ENCODE measurements at regions not wholly inside any gene's neighbourhood (a gene's known extent, or its start where the extent isn't known, plus 50 kb on each side); places are given as distances from the start of the nearest gene placed in this dataset.

DNA sequence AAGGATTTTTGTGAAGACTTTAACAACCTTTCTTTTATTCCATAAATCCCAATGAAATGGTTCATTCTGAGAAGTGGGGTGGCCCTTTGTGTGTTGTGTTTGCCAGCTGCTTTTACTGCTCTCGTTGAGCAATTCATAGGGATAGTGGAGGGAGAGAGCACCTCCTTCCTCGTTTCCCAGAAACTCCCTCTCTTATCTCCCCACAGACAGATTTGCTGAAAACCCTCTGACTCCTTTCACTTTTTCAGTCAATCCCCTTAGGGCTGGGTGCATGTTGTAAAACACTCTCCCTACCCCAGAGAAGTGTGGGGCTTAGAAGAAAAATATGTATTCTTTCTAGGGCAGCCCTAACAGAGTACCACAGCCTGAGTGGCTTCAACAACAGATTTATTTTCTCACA, 557.2 kb upstream of the RGMA start:
- no peak for DNase-seq (ENCODE audit: low spot score)

DNA sequence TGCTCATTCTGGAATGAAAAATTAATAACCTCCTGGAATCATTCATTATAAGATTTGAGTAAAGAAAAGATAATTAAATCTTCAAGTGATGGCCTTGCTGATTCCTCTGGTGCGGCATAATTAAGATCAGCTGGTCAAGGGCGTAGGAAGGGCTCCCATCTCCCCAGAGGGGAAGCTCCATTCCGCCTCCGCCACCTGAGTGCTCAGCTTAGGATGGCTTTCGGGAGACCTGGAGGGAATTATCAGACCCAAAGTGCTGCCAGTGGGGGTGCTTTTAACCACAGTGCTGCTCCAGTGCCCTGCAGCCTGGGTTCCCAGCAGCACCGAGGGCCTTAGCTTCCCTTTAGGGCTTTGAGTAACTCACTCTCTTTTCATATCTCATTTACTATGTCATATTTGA, 556.6 kb upstream of the RGMA start:
- no peak for DNase-seq (ENCODE audit: low spot score)

DNA sequence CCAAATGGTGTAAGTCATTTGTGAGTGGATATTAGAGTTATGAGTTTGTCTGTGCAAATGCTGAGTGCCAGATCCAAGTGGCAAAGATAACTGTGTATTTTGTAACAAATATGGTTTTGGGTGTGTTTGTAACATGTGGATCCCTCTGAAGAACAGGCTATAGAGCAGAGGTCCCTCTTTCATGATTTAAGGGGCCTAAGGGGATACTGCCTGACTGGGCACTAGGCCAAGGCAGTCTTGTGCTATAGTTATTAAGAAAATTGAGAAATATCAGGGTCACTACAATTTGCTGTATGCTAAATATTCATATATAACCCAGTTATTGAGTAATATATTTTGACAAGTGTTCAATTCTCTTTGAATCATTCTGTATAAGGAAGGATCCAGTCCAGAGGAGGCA, 555.6 kb upstream of the RGMA start:
- no peak for DNase-seq (ENCODE audit: low spot score)

DNA sequence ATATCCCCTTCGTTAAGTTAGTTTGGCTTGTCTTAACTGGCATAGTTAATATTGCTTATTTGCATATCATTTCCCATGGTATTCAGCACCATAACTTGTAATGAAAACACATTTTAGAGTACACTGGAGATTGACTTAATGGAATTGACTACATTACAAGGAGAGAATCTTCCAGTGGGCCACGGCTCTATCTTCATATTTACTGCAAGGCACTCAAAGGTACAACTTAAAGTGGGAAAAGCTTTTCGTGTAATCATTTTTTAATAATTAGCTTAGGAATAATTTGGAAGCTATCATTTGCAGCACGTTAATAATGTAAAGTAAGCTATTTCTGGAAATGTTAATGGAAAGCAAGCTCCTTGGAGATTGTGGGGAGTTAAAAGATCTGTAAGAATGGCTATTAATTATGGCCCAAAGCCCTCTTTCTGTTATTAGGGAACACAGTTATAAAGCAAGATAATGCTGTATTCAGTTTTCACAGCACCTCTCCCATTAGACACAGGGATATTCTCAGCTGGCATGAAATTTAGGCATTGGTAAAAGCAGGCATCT, 551.5 kb upstream of the RGMA start:
- DNase-seq (ENCODE audit: low spot score) = no peak

DNA sequence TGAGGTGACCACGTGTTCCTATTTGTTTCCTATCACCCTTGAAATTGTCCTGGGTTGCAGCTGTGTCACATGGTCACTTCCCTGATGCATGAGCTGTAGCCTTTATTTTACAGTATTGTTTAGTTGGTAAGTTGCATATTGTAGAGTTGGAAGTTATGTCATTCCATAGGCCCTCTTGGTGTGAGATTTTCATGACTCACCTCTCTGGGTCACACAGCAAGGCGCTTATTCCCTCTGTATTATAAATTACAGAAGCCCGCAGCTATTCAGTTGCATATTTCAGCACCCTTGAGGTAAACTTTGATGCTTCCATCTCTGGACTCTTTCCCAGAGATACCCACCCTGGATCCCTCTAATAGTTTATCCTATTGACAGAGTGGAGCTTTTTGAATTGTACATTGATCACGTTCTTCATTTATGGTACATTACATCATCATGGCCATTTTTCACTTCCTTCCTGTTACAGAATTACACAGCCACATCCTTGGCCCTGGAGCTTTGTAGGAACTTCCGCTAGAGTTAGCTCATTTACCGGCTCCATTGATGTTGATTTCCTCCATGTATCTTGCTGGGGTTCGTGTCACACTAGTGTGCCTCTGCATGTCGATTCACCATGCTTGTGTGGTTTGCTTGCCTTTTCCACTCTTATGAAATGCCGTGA, 543.1 kb upstream of the RGMA start:
- DNase-seq (ENCODE audit: low spot score) = no peak

DNA sequence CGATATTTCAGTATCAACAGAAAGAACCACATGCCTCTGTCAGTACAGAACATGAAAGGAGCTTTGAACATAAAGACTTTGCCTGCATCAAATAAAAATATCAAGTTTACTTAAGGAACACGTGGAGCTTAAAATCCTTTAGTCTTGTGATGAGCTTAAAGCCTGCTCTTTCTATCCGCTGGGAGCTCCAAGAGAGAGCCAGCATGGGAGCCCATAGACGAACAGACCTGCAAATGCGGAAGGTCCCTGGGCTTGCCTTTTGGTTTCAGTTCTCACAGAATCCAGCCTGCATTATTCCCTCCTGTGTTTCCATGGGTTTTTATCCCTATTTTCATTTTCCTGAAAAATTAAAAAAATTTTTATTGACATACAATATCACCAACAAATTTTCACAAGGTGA, 530.6 kb upstream of the RGMA start:
- DNase-seq (ENCODE audit: low spot score) = no peak

DNA sequence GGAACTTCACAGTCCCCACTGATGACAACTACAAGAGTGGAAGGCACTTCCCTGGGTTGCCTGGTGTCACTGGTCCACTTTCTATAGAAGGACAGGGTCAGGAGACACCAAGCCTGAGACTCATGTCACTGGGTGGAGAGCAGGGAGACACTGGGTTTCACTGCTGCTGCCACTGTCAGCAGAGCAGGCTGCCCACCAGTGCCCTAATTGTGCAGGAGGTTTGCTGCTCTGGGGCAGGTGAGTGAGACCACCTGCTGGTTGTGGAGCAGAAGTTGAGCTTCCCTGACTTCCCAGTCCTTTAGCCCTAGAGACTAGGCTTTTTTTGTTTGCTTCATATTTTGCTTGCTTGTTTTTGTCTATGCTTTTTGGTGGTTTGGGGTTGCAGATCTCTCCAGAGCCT, 528.4 kb upstream of the RGMA start:
- no peak for DNase-seq (ENCODE audit: low spot score)

DNA sequence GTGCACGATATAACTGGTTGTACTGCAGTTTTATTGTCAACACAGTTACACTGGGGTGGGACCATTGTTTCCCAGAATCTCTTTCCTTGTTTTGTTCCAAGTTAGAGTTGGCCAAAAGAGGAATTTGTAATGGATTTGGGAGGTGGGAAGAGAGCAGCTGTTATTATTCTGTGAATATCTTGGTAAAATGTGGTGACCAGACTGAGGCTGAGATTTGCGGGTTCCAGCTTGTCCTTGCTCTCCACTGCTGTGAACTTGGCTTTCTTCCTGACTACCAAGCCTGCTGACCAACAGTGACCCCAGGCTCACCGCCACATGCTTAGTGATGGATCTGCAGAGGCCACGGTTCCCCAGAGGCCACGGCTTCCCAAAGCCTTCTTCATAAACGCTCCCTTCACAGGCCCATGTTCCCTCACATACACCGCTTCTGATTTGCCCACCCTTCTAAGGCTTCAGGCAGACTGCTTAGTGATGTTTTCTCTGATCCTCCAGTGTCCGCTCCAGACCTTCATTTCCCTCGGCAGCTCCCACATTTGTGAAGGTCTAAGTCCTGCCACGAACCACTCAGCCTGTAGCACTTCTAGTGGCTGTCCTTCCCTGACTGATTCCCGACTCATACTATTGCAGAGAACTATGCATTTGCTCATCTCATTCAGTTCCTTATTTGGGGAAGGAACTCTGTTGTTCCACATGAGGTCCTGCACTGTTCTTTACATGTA, 525.5 kb upstream of the RGMA start:
- no peak for DNase-seq (ENCODE audit: low spot score)

DNA sequence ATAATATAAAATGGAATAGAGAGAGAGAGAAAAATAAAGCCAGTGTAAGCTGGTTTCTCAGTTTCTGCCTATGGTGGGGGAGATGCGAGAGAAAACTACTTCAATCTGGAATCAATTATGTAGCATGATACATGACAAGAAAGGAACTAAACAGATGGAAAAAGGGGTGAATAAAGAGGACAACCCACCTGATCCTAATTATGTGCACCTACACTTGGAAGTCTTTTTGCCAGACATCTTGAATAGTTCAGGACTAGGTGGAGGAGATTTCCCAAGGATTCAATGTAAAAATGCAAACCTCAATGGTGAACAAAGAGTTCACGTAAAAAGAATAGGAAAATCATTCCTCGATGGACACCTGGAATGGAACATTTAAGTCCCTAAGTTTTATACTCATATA, 524.4 kb upstream of the RGMA start:
- no peak for DNase-seq (ENCODE audit: low spot score)

DNA sequence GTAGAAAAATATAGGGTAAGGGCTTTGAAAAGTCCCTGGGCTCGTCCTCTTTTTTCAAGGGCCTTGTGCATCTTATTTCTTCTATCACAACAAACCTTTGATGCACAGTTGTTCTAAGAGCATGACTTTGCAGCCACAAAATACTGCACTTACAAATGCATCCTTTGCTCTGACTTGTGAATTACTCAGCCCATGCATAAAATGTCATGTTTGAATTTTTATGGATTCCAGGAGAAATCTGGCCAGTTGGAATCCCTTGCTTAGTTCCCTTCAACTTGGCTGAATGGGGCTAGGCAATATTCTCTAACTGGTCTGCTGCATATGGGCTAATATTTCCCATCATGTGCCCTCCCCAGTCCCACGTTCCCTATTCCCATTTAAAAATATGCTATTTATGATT, 523.9 kb upstream of the RGMA start:
- DNase-seq (ENCODE audit: low spot score) = no peak

DNA sequence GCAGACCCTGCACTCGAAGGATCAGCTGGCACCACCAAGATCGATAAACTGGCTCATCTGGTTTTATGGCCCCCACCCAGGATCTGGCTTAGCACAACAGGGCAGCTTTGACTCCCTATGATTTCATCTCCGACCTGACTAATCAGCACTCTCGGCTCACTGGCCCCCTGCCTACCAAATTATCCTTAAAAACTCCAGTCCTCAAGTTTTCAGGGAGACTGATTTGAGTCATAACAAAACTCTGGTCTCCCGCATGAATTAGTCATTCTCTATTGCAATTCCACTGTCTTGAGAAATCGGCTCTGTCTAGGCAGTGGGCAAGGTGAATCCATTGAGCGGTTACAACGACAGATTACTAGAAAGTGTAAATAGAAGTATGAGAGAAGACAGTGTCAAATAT, 521.9 kb upstream of the RGMA start:
- no peak for DNase-seq (ENCODE audit: low spot score)

DNA sequence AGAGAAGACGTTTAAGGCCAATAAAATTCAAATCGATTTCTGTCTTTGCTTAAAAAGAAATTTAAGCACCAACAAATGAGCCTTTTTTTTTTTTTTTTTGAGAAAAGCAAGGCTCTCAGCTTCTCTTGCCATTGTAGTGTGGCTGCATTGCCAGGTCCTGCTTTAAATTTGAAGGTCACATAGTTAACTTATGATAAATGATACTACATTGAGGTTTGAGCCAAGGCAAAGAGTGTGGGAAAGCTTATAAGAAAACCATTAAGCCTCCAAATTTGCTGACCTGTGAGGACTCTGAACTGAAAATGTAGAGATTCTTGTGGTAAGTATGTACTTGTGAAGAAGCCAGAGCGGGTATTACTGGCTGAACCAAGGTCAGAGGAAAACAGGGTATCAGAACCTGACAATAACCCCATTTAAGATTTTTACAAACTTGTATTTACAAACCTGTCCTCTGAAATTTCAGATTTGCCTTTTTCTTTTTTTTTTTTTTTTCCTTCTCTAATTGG, 519.7 kb upstream of the RGMA start:
- no peak for DNase-seq (ENCODE audit: low spot score)

DNA sequence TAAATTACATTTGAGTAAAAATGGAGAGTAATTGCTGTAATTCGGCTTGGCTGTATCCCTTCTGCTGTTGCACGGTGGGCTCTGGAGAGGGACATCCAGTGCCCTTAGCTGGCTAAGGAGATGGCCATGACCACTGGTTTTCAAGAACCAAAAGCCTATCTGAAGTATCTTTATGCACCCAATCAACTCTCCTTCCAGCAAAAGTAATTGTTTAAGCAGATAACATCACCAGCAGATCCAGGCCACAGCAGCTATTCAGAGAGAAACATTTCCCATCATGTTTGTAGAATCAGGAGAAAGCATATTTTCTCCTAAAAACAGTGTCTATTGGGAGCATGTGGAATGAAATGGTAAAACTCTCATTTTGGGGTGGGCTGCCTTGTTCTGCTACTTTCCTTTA, 514.5 kb upstream of the RGMA start:
- no peak for DNase-seq (ENCODE audit: low spot score)

DNA sequence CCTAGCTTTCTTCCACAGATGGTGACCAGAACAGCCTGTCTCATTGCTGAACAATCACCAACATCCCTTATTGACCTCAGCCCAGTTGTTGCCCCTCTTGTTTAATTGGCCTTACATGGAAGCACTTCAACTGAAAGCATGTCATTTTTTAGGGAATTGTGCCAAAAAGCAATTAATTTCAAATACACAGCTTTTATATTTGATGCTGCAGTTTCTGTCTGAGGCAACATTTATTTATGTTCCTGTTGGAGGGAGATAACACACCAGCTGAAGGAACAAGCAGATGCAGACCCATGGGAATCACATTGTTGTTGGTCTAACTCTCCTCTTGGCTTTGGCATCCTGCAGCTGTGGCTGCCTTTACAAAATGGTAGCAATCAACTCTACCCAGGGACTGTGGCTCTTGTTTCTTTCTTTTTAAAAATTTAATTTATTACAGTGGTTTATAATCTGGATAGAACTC, 498.1 kb upstream of the RGMA start:
- no peak for DNase-seq (ENCODE audit: low spot score)

DNA sequence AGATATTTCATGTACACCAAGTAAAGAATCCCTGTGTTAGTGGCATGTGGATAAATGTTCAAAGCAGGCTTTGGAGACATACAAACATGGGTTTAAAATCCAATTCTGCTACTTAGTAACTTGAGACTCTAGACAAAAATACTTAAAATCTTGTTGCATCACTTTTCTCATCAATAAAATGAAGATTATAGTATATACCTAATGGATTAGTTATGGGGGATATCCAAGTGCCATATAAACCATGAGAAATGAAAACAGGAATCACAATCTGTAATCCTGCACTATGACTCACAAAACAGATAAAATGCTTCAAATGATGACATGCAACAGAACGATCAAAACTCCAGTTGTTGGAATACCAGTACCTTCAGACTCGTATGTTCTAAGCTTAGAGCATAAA, 496.0 kb upstream of the RGMA start:
- no peak for DNase-seq (ENCODE audit: low spot score)

DNA sequence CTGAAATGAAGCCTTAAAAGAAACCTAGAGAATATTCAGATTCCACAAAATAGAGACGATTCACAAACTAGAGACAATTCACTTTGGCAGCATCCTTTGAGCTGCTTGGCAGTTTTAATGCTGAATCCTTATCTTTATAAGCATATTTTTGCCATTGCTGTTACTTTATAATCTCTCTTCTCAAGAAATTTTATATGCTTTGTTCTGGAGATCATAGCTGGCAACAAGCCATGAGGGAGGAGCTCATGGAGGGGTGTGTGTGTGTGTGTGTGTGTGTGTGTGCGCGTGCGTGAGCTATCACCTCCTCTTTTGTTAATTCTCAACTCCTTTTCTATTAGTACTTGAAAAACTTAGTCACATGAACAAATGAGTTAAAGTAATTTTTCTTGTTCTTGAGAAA, 495.0 kb upstream of the RGMA start:
- DNase-seq (ENCODE audit: low spot score) = no peak

DNA sequence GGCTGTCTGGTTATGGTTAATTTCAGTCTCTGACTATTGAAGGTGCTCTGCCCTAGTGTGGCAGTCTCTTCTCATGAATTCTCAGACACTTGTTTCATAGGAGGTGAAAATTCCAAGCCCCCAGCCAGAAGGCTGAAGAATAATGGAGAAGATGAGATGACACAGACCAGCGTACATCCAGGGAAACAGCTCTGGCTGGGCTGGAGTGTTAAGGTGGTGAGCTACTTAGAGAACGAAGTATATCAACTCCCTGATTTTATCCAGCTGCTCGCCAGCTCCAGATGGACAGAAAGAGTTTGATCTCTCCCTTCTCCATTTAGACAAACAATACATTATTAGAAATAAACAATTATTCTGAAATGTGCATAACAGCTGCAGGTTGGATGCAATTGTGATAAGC, 494.5 kb upstream of the RGMA start:
- DNase-seq (ENCODE audit: low spot score) = no peak

DNA sequence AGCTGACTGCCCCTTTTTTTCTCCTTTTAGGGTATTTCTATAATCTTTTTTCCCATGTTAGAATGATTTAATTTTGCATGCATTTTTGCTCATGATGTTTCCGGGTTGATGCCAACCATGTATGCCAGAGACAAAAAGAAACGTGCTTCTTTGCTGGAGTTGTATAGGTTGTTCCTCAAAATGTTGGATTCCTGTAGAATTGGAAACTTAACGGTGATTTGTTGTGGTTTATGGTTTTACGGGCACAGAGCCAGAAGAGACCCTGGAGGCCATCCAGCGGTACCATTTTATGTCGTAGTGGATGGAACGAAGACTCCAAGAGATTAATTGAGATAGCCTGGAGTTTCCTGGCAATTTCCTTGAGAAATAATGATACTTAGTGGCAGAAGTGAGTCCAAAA, 481.5 kb upstream of the RGMA start:
- no peak for DNase-seq (ENCODE audit: low spot score)

DNA sequence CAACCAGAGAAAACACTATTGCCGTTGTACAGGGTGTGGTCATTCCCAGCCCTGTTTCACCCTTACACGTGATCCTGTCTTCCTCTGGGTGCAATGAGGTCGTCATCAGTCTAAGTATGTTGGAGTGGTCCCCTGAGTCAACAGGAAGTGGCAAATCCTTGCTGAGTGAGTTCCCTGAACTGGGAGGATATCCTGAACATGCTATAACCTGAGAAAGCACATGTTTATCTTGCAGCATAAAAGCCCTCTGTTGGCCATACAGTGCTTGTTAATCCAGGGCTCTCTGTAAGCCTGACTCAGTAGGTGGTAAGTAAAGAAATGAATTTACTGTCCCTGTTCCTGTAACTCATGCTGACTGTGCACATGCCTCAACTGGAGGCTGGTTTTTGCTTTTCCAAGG, 477.8 kb upstream of the RGMA start:
- DNase-seq (ENCODE audit: low spot score) = no peak

DNA sequence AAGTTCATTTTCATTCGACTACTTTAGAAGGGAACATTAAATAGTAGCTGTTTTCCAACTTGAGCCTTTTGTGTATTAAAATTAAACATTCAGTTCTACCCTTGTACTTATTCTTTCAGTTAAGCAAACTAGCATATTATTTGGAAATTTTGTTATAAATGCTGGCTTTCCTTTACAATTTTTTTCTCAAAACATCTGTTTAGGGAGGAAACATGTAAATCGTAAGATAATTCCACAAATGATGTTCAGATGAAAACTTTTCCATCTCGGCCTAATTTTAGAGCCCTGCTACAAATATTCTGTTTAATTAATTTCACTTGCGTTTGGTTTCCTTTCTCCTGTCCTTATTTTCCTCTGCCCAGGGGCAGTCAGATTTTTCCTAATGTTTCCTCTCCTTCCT, 476.2 kb upstream of the RGMA start:
- no peak for DNase-seq (ENCODE audit: low spot score)

DNA sequence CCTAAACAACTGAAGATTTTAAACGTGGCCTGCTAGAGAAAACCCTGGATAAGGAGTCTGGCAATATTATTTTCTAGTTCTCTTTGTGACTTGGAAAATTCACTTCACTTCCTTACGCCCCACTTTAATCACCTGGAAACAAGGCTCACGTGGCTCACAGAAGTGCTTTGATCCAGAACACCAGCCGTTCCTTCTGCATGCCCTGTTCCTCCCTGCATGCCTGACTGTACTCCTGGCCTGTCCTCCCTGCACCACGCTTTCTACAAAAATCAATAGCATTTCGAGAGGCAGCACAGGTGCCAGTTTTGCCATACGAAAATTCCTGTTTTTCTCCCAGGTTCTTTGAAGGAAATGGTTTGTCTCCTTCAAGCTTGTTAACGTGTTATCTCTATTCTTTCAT, 474.2 kb upstream of the RGMA start:
- DNase-seq (ENCODE audit: low spot score) = no peak

DNA sequence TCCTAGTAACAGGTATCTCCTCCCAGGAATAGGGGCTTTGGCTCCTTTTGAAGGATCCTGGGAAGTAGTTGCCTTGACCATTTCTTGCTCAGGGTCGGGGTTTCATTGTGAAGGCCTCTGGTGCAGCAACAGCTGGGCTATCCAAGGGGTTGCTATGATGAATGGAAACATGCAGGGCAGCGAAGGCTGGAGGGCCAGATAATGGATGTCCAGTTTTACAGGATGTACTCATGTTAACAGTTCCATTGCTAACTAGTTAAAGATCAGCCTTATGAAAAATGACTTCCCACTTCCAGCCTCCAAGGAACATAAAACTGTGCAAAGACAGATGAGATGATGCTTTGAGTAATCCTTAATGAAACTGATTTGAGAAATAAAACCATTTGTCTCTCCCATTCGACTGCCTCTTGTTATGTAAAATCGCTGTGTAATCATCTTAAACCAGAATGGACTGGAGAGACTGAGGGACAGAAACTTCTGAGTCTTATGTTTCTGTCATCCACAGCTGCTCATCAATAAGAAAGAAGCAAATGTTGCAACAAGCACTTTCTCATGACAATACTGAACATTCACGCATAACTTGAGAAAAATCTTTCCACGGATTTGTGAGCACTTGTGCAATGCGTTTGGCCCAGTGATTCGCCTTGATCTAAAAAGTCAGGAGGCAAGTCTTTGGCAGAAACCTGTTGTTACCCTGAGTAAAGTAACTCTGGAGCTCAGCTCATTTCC, 473.5 kb upstream of the RGMA start:
- DNase-seq (ENCODE audit: low spot score) = no peak

DNA sequence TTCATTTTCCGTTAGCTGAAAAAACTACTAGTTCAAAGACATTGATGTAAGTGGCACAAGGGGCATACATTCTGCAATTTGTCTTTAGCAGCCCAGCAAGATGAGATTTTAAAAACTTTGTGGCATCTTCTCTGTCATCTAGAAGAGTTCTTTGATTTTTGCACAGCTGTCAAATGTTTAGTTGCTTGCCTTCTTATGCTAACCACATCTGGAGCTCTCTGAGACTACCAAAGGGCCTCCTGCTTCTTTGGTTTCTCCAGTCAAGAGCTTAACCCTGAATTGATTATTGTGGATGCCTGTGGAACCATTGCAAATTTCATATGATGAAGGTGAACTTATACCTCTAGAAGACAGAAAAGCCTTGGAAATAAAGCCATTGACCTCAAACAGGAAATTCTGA, 468.7 kb upstream of the RGMA start:
- DNase-seq (ENCODE audit: low spot score) = no peak

Measured in hematopoietic multipotent progenitor cell treated with erythropoietin and hydrocortisone succinate and interleukin-3 and kit ligand, for 15 days (in vitro differentiated cells).